Heart left ventricle (tissue), 13 donors: ENCODE measurements at regions not wholly inside any gene's neighbourhood (a gene's known extent, or its start where the extent isn't known, plus 50 kb on each side); places are given as distances from the start of the nearest gene placed in this dataset.

Experiments used
- POLR2A ChIP-seq, 2 donors: fragments of 450-650 bp; IDR thresholded peaks; one replicate each; pipeline ENCODE4 v1.6.1; 2017; ENCODE audit warnings: antibody characterized with exemption in 2 of 2, mild to moderate bottlenecking in 2 of 2, moderate library complexity in 2 of 2
- TF ChIP-seq, protein P1 (sequence below), 12 donors: fragments of 200-600 bp; sonication (generic) in 4 of 12; IDR thresholded peaks; one replicate each; pipeline versions ENCODE4 v1.5.0 to v1.8.0; 2018 to 2022; ENCODE audit warnings: antibody characterized with exemption in 12 of 12, mild to moderate bottlenecking in 5 of 12
- donor health status: ischemic (EF 13 %, LVEDD 7.1; RV severe dilation, severe dysfunction).
- donor health status: DM: no; HTN: yes; CAD: no.
- donor health status: DM: no; HTN: no; CAD: no.
- donor health status: ischemic (EF 25% LVEDD 6.9; RV normal size, moderate dysfunction).
- donor health status: ischemic (EF 25% LVEDD 5.7; RV mildly dilated, moderate dysfunction).
- donor health status: ischemic (EF 35%, LVEDD 5.7; RV mildly dilated, moderate dysfunction).
- donor health status: nonischemic (EF 11% LVEDD 7.7; RV severe dilation, severe dysfunction).
- donor health status: DM: yes; HTN: yes; CAD: no.
- donor health status: PGD.
- donor health status: ischemic (EF 29% LVEDD 5.4; RV normal size, mild dysfunction).
- donor health status: nonischemic (EF 23%, LVEDD 6.1; RV moderate dilation, normal function).

- no peak for TF ChIP-seq POLR2A (IDR thresholded peaks at IDR 0.05)
- TF ChIP-seq, protein P1, sequence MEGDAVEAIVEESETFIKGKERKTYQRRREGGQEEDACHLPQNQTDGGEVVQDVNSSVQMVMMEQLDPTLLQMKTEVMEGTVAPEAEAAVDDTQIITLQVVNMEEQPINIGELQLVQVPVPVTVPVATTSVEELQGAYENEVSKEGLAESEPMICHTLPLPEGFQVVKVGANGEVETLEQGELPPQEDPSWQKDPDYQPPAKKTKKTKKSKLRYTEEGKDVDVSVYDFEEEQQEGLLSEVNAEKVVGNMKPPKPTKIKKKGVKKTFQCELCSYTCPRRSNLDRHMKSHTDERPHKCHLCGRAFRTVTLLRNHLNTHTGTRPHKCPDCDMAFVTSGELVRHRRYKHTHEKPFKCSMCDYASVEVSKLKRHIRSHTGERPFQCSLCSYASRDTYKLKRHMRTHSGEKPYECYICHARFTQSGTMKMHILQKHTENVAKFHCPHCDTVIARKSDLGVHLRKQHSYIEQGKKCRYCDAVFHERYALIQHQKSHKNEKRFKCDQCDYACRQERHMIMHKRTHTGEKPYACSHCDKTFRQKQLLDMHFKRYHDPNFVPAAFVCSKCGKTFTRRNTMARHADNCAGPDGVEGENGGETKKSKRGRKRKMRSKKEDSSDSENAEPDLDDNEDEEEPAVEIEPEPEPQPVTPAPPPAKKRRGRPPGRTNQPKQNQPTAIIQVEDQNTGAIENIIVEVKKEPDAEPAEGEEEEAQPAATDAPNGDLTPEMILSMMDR (IDR thresholded peaks at IDR 0.05) = no peak
Observed at GRCh38 chr21:39082656-39083376, 100.4 kb downstream of the PSMG1 start.
